Adrenal gland (tissue), 9 donors: ENCODE measurements at regions not wholly inside any gene's neighbourhood (a gene's known extent, or its start where the extent isn't known, plus 50 kb on each side); places are given as distances from the start of the nearest gene placed in this dataset.

ENCODE experiments used
- DNase-seq, 7 donors: peaks; one replicate each; pipeline ENCODE4 v3.0.0-alpha.2; 2019 to 2020
- H3K27ac ChIP-seq, 5 donors: fragments of 200-600 bp; sonication (generic) in 4 of 5; 1 replicate in 3 of 5; 2 replicates in 2 of 5; pipeline versions ENCODE4 v1.5.1 to v1.8.0; 2016 to 2020; ENCODE audit warnings: mild to moderate bottlenecking in 1 of 5
- H3K27me3 ChIP-seq: fragments of 200-600 bp; 2 replicates; pipeline ENCODE4 v1.8.0; 2021
- H3K36me3 ChIP-seq, 2 donors: fragments of 200-600 bp; replicated peaks in 1 of 2; 1 replicate in 1 of 2; 2 replicates in 1 of 2; pipeline versions ENCODE4 v1.5.1 to v1.8.0; 2018 to 2022
- H3K4me1 ChIP-seq, 2 donors: fragments of 200-600 bp; replicated peaks in 1 of 2; 1 replicate in 1 of 2; 2 replicates in 1 of 2; pipeline versions ENCODE4 v1.5.1 to v1.8.0; 2018 to 2021
- H3K4me3 ChIP-seq, 4 donors: fragments of 200-600 bp; sonication (generic) in 3 of 4; one replicate each; pipeline ENCODE4 v1.5.1; 2016 to 2018
- H3K9me3 ChIP-seq, 3 donors: fragments of 200-600 bp; sonication (generic) in 1 of 3; replicated peaks in 1 of 3; 1 replicate in 2 of 3; 2 replicates in 1 of 3; pipeline versions ENCODE4 v1.5.1 to v1.8.0; 2016 to 2021
- CTCF ChIP-seq, 6 experiments: fragments of 450-650 bp in 4 of 6; fragments of 200-600 bp in 2 of 6; sonication (generic) in 1 of 6; IDR thresholded peaks; 1 replicate in 5 of 6; 2 replicates in 1 of 6; pipeline versions ENCODE4 v1.5.1 to v1.8.0; 2016 to 2021; ENCODE audit warnings: antibody characterized with exemption in 6 of 6, mild to moderate bottlenecking in 2 of 6, moderate library complexity in 1 of 6
- POLR2A ChIP-seq, 2 donors: fragments of 450-650 bp; IDR thresholded peaks; one replicate each; pipeline ENCODE4 v1.6.1; 2017; ENCODE audit warnings: antibody characterized with exemption in 2 of 2, mild to moderate bottlenecking in 2 of 2, moderate library complexity in 1 of 2
- WGBS, 4 donors: extraction: QIAGEN DNeasy Blood & Tissue Kit in 2 of 4; methylation state at CpG; one replicate each; pipeline versions ENCODE4 v1.1.5 to v1.1.7; 2013 to 2017; 5-methylcytosine and 5-hydroxymethylcytosine counted together
- intact Hi-C, 2 donors: fragments of 100-400 bp; cut with DNase I; formaldehyde crosslinking; loops; one replicate each; pipeline versions ENCODE4 v1.14.1 to v1.15.0; 2022 to 2023
- donor health status: healthy with polysubstance abuse.
- donor health status: Bipolar disorder and iron deficiency.
- donor health status: DM: yes; HTN: yes; CAD: no.
- donor health status: DM: no; HTN: no; CAD: no.
- donor health status: DM: no; HTN: no; CAD: no.

GRCh38 chr10:131626274-131626673 lies 274.5 kb upstream of the PPP2R2D start:
- WGBS, 4 donors = 89 to 100% (median 93%) methylated on average over 1 to 11 of the region's 11 CpGs
- no peak for DNase-seq
- Histone ChIP-seq H3K4me3 (no peak overlapping the region), H3K27ac (no peak overlapping the region), H3K4me1 (no peaks in the 10 kb centered on the region), H3K9me3 (no peaks in the 10 kb centered on the region), H3K27me3 (no peaks in the 10 kb centered on the region), H3K36me3 (no peaks in the 10 kb centered on the region)
- intact Hi-C loops = no loop called here
- TF ChIP-seq CTCF (IDR thresholded peaks at IDR 0.05) (no peak), POLR2A (IDR thresholded peaks at IDR 0.05) (no peak)

- H3K4me1 ChIP-seq = no peaks in the 10 kb centered on the region
- H3K36me3 ChIP-seq = no peaks in the 10 kb centered on the region
- no peak overlapping the region for H3K4me3 ChIP-seq
- WGBS, 4 donors = 37 to 43% (median 41%) methylated on average over 4 of the region's 4 CpGs
- no peaks in the 10 kb centered on the region for H3K27me3 ChIP-seq
- no peak for DNase-seq
- intact Hi-C loops = no loop called here
- no peak overlapping the region for H3K27ac ChIP-seq
- no peaks in the 10 kb centered on the region for H3K9me3 ChIP-seq
- TF ChIP-seq POLR2A (IDR thresholded peaks at IDR 0.05) = no peak
- TF ChIP-seq CTCF (IDR thresholded peaks at IDR 0.05) = no peak
Observed at GRCh38 chr10:131629026-131629770, 271.6 kb upstream of the PPP2R2D start.

GRCh38 chr10:131630772-131631258 lies 270.0 kb upstream of the PPP2R2D start:
- H3K27me3 ChIP-seq = no peaks in the 10 kb centered on the region
- WGBS, 4 donors = 55 to 60% (median 59%) methylated on average over 7 of the region's 7 CpGs
- no peaks in the 10 kb centered on the region for H3K4me1 ChIP-seq
- H3K36me3 ChIP-seq = no peaks in the 10 kb centered on the region
- TF ChIP-seq POLR2A (IDR thresholded peaks at IDR 0.05) (no peak), CTCF (IDR thresholded peaks at IDR 0.05) (no peak)
- DNase-seq = no peak
- intact Hi-C loops = no loop called here
- no peak overlapping the region for H3K4me3 ChIP-seq
- H3K27ac ChIP-seq = no peak overlapping the region
- H3K9me3 ChIP-seq = no peaks in the 10 kb centered on the region

GRCh38 chr10:131631619-131632018 lies 269.2 kb upstream of the PPP2R2D start:
- H3K36me3 ChIP-seq = no peaks in the 10 kb centered on the region
- DNase-seq = no peak
- WGBS, 4 donors = 74 to 90% (median 88%) methylated on average over 14 of the region's 14 CpGs
- no peak overlapping the region for H3K27ac ChIP-seq
- no peak overlapping the region for H3K4me3 ChIP-seq
- H3K27me3 ChIP-seq = no peaks in the 10 kb centered on the region
- no peaks in the 10 kb centered on the region for H3K9me3 ChIP-seq
- H3K4me1 ChIP-seq = no peaks in the 10 kb centered on the region
- no peak for TF ChIP-seq POLR2A (IDR thresholded peaks at IDR 0.05)
- no peak for TF ChIP-seq CTCF (IDR thresholded peaks at IDR 0.05)
- intact Hi-C loops = no loop called here
